Fibroblast of lung (primary cell): ENCODE measurements at regions not wholly inside any gene's neighbourhood (a gene's known extent, or its start where the extent isn't known, plus 50 kb on each side); places are given as distances from the start of the nearest gene placed in this dataset.

Experiments
- CTCF ChIP-seq, 2 donors: IDR thresholded peaks in 1 of 2; conservative IDR thresholded peaks in 1 of 2; 1 replicate in 1 of 2; 2 replicates in 1 of 2; pipeline ENCODE4 v1.5.1; 2011 to 2012; ENCODE audit warnings: low read length in 2 of 2, control low read depth in 1 of 2, inconsistent platforms in 1 of 2, low read depth in 1 of 2, mild to moderate bottlenecking in 1 of 2
- EZH2 ChIP-seq: IDR thresholded peaks from 2 replicates; pipeline ENCODE4 v1.5.1; 2012; ENCODE audit warnings: low read length, control low read depth, mild to moderate bottlenecking; ENCODE audit errors: missing control alignments

GRCh38 chrX:13892856-13893255, 76.0 kb upstream of the GPM6B start:
- TF ChIP-seq CTCF (conservative IDR thresholded peaks at IDR 0.05 in 1 of 2, IDR thresholded peaks at IDR 0.05 in 1 of 2; ENCODE audit: low read depth in 1 of 2, low read length in 2 of 2) (no peak), EZH2 (no peak)
